ENCODE measurements at regions not wholly inside any gene's neighbourhood (a gene's known extent, or its start where the extent isn't known, plus 50 kb on each side); places are given as distances from the start of the nearest gene placed in this dataset.

DNA sequence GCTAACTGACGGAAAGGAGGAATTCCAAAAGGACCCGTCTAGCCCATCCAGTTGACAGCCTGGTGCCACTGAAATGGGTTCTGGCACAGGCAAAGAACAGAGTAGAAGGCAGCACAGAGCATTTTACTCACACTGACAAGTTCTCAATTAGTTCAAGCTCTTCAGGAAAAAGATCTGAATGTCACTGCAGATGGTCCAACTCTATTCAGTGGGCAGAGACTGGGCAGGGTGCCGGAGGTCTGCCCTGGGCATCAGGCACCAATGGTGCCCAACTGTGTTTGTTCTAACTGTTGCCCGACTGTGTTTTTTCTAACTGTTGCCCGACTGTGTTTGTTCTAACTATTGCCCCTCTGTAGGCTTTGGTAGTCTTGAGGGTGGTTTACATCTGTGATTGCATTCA is 151.8 kb downstream of the SLC24A2 start:
- H3K4me3 Mint-ChIP-seq (ENCODE audit: unreplicated experiment), result no peak overlapping the region
- no peaks in the 10 kb centered on the region for H3K9me3 Mint-ChIP-seq (ENCODE audit: unreplicated experiment)
- no peaks in the 10 kb centered on the region for H3K4me1 Mint-ChIP-seq (ENCODE audit: insufficient read depth, unreplicated experiment)
- H3K27ac Mint-ChIP-seq (ENCODE audit: low read depth, unreplicated experiment), result no peak overlapping the region
- no peak for DNase-seq (ENCODE audit: unreplicated experiment)
- intact Hi-C loops (cut with micrococcal nuclease), result no loop called here
- no peak for TF ChIP-seq CTCF (IDR thresholded peaks at IDR 0.05; ENCODE audit: unreplicated experiment)
- POLR2A ChIA-PET, result no interaction called here
- no TSS peak for BruUV-seq (replicated peaks)
- CTCF ChIA-PET, result interaction anchor here (0.5 kb wide), 1 partner anchor 87 kb away, joined by 4 read pairs; no protein-coding TSS in a partner anchor
- no peaks in the 10 kb centered on the region for H3K36me3 Mint-ChIP-seq (ENCODE audit: insufficient read depth, unreplicated experiment)
- peaks cover 47% of the 10 kb centered on the region for H3K27me3 Mint-ChIP-seq (ENCODE audit: insufficient read depth, unreplicated experiment)

GRCh38 chr9:19634881-19635280 is 154.0 kb downstream of the SLC24A2 start:
- DNase-seq (ENCODE audit: unreplicated experiment), result no peak
- TF ChIP-seq CTCF (IDR thresholded peaks at IDR 0.05; ENCODE audit: unreplicated experiment), result no peak
- no TSS peak for BruUV-seq (replicated peaks)

GRCh38 chr9:19631181-19631580 is 157.7 kb downstream of the SLC24A2 start:
- Mint-ChIP-seq H3K27ac (ENCODE audit: low read depth, unreplicated experiment) (no peak overlapping the region), H3K4me1 (ENCODE audit: insufficient read depth, unreplicated experiment) (no peaks in the 10 kb centered on the region), H3K4me3 (ENCODE audit: unreplicated experiment) (no peak overlapping the region), H3K9me3 (ENCODE audit: unreplicated experiment) (no peaks in the 10 kb centered on the region), H3K36me3 (ENCODE audit: insufficient read depth, unreplicated experiment) (no peaks in the 10 kb centered on the region), H3K27me3 (ENCODE audit: insufficient read depth, unreplicated experiment) (peaks cover 40% of the 10 kb centered on the region)
- CTCF ChIA-PET, result no interaction called here
- POLR2A ChIA-PET, result no interaction called here
- intact Hi-C loops (cut with micrococcal nuclease), result no loop called here
- TF ChIP-seq CTCF (IDR thresholded peaks at IDR 0.05; ENCODE audit: unreplicated experiment), result no peak
- no peak for DNase-seq (ENCODE audit: unreplicated experiment)
- no TSS peak for BruUV-seq (replicated peaks)

More at GRCh38 chr9:19634881-19635280, 154.0 kb downstream of the SLC24A2 start:
- POLR2A ChIA-PET, result no interaction called here
- Mint-ChIP-seq H3K36me3 (ENCODE audit: insufficient read depth, unreplicated experiment) (no peaks in the 10 kb centered on the region), H3K4me3 (ENCODE audit: unreplicated experiment) (no peak overlapping the region), H3K9me3 (ENCODE audit: unreplicated experiment) (no peaks in the 10 kb centered on the region), H3K27ac (ENCODE audit: low read depth, unreplicated experiment) (no peak overlapping the region), H3K27me3 (ENCODE audit: insufficient read depth, unreplicated experiment) (peaks cover 45% of the 10 kb centered on the region), H3K4me1 (ENCODE audit: insufficient read depth, unreplicated experiment) (no peaks in the 10 kb centered on the region)
- CTCF ChIA-PET, result interaction anchor here (0.5 kb wide), 1 partner anchor 17 kb away, joined by 3 read pairs; no protein-coding TSS in a partner anchor
- intact Hi-C loops (cut with micrococcal nuclease), result no loop called here

GRCh38 chr9:19630760-19631159 is 158.1 kb downstream of the SLC24A2 start:
- BruUV-seq (replicated peaks), result no TSS peak
- no peak for TF ChIP-seq CTCF (IDR thresholded peaks at IDR 0.05; ENCODE audit: unreplicated experiment)

More at GRCh38 chr9:19630760-19631159, 158.1 kb downstream of the SLC24A2 start:
- ChIA-PET CTCF (no interaction called here), POLR2A (no interaction called here)
- intact Hi-C loops (cut with micrococcal nuclease), result no loop called here
- H3K27ac Mint-ChIP-seq (ENCODE audit: low read depth, unreplicated experiment), result no peak overlapping the region
- H3K4me1 Mint-ChIP-seq (ENCODE audit: insufficient read depth, unreplicated experiment), result no peaks in the 10 kb centered on the region
- H3K36me3 Mint-ChIP-seq (ENCODE audit: insufficient read depth, unreplicated experiment), result no peaks in the 10 kb centered on the region
- no peak overlapping the region for H3K4me3 Mint-ChIP-seq (ENCODE audit: unreplicated experiment)
- peaks cover 35% of the 10 kb centered on the region for H3K27me3 Mint-ChIP-seq (ENCODE audit: insufficient read depth, unreplicated experiment)
- no peaks in the 10 kb centered on the region for H3K9me3 Mint-ChIP-seq (ENCODE audit: unreplicated experiment)
- DNase-seq (ENCODE audit: unreplicated experiment), result no peak
